WTC11 (cell line): ENCODE measurements at regions not wholly inside any gene's neighbourhood (a gene's known extent, or its start where the extent isn't known, plus 50 kb on each side); places are given as distances from the start of the nearest gene placed in this dataset.

Source experiments
- ATAC-seq: fragments of 200-7000 bp; cut with Tn5 transposase; 2 replicates; pipeline ENCODE4 v1.10.0; 2021; ENCODE audit warnings: mild to moderate bottlenecking, moderate library complexity
- CTCF ChIA-PET: fragments of 300-600 bp; sonication (Branson Sonifier 250); formaldehyde crosslinking; loops from one replicate; lab custom pipeline; 2021; ENCODE audit warnings: antibody characterized with exemption; lab: Charles Lee
- POLR2A ChIA-PET: fragments of 350-600 bp; sonication (Branson Sonifier 250); formaldehyde crosslinking; loops from one replicate; lab custom pipeline; 2021; ENCODE audit warnings: antibody characterized with exemption; lab: Charles Lee
- DNase-seq: peaks from one replicate; pipeline ENCODE4 v3.0.0; 2021; ENCODE audit warnings: low spot score
- H3K27ac Mint-ChIP-seq: 2 replicates; pipeline ENCODE4 v1.8.0; 2021; ENCODE audit warnings: mixed read lengths
- H3K27me3 Mint-ChIP-seq: 2 replicates; pipeline ENCODE4 v1.8.0; 2021; ENCODE audit warnings: low read depth, mild to moderate bottlenecking, moderate library complexity, mixed read lengths
- H3K36me3 Mint-ChIP-seq: 2 replicates; pipeline ENCODE4 v1.8.0; 2021; ENCODE audit warnings: mixed read lengths
- H3K4me1 Mint-ChIP-seq: 2 replicates; pipeline ENCODE4 v1.8.0; 2022; ENCODE audit warnings: mixed read lengths
- H3K4me3 Mint-ChIP-seq: 2 replicates; pipeline ENCODE4 v1.8.0; 2021; ENCODE audit warnings: mild to moderate bottlenecking, moderate library complexity, mixed read lengths
- H3K9me3 Mint-ChIP-seq: 2 replicates; pipeline ENCODE4 v1.8.0; 2021; ENCODE audit warnings: mixed read lengths
- CDX4 ChIP-seq: fragments of 250-450 bp; sonication (Bioruptor Pico); IDR thresholded peaks from 2 replicates; pipeline ENCODE4 v1.9.0; 2021; ENCODE audit warnings: moderate library complexity, mild to moderate bottlenecking, inconsistent platforms, borderline replicate concordance
- CREB1 ChIP-seq: sonication (generic); formaldehyde crosslinking; IDR thresholded peaks from 2 replicates; pipeline ENCODE4 v1.8.0; 2023; ENCODE audit warnings: mild to moderate bottlenecking, missing genetic modification reagents
- E2F4 ChIP-seq: sonication (generic); formaldehyde crosslinking; IDR thresholded peaks from 2 replicates; pipeline ENCODE4 v1.8.1; 2022; ENCODE audit warnings: low read depth, mild to moderate bottlenecking, moderate library complexity, missing genetic modification reagents, borderline replicate concordance
- HMGA2 ChIP-seq: fragments of 250-450 bp; sonication (Bioruptor Pico); IDR thresholded peaks from 2 replicates; pipeline ENCODE4 v1.4.0; 2021; ENCODE audit warnings: mild to moderate bottlenecking, moderate library complexity
- NR3C1 ChIP-seq: sonication (generic); formaldehyde crosslinking; conservative IDR thresholded peaks from 2 replicates; pipeline ENCODE4 v1.8.1; 2023; ENCODE audit warnings: low read depth, mild to moderate bottlenecking, missing genetic modification reagents
- SP1 ChIP-seq: sonication (generic); formaldehyde crosslinking; conservative IDR thresholded peaks from 2 replicates; pipeline ENCODE4 v1.8.1; 2022; ENCODE audit warnings: missing genetic modification reagents
- USF2 ChIP-seq: sonication (generic); formaldehyde crosslinking; IDR thresholded peaks from 2 replicates; pipeline ENCODE4 v1.8.1; 2023; ENCODE audit warnings: mild to moderate bottlenecking, missing genetic modification reagents, moderate library complexity
- ZNF121 ChIP-seq: sonication (generic); formaldehyde crosslinking; IDR thresholded peaks from 2 replicates; pipeline ENCODE4 v1.8.0; 2023; ENCODE audit warnings: missing genetic modification reagents
- ZNF138 ChIP-seq: sonication (generic); formaldehyde crosslinking; conservative IDR thresholded peaks from 2 replicates; pipeline ENCODE4 v1.8.1; 2022; ENCODE audit warnings: mild to moderate bottlenecking, moderate library complexity, missing genetic modification reagents
- ZNF232 ChIP-seq: sonication (generic); formaldehyde crosslinking; IDR thresholded peaks from 2 replicates; pipeline ENCODE4 v1.8.0; 2022; ENCODE audit warnings: mild to moderate bottlenecking, missing genetic modification reagents
- ZNF532 ChIP-seq: fragments of 250-450 bp; sonication (Bioruptor Pico); IDR thresholded peaks from 2 replicates; pipeline ENCODE4 v1.9.0; 2021; ENCODE audit warnings: mild to moderate bottlenecking, borderline replicate concordance
- TF ChIP-seq, protein P1 (sequence below): sonication (generic); formaldehyde crosslinking; IDR thresholded peaks from 2 replicates; pipeline ENCODE4 v1.8.0; 2022; ENCODE audit warnings: mild to moderate bottlenecking, missing genetic modification reagents
- TF ChIP-seq, protein P2 (sequence below): fragments of 250-450 bp; sonication (Bioruptor Pico); IDR thresholded peaks from 2 replicates; pipeline ENCODE4 v1.8.0; 2021; ENCODE audit warnings: mild to moderate bottlenecking
- TF ChIP-seq, protein P3 (sequence below): sonication (generic); formaldehyde crosslinking; IDR thresholded peaks from 2 replicates; pipeline ENCODE4 v1.8.0; 2022; ENCODE audit warnings: mild to moderate bottlenecking, missing genetic modification reagents
- TF ChIP-seq, protein P4 (sequence below): fragments of 200-600 bp; IDR thresholded peaks from 2 replicates; pipeline ENCODE4 v1.8.0; 2022; ENCODE audit warnings: antibody characterized with exemption
- TF ChIP-seq, protein P5 (sequence below): sonication (generic); formaldehyde crosslinking; IDR thresholded peaks from 2 replicates; pipeline ENCODE4 v1.8.1; 2022; ENCODE audit warnings: low read depth, missing genetic modification reagents, borderline replicate concordance

DNA sequence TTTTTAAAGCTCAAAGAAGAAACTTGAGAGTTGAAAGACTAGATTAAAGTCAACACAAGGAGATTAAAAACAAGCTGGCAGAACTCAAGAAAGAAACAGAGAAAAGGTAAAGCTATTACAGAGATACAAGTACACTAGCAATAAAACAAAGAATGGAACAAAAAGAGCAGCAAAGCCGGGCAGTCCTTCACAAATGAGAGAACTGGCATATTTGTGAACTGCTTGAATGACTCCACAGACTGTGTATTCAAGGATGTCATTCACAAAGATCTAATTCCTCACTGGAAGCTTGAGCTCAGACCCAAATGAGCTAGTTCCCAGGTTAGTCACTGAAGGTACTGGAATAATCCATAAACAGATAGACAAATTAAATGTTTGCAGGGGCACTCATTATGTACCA lies 318.0 kb downstream of the MYCN start:
- H3K4me1 Mint-ChIP-seq: peaks cover 29% of the 10 kb centered on the region
- DNase-seq: no peak
- ChIA-PET POLR2A (no interaction called here), CTCF (interaction anchor here (1.1 to 1.2 kb wide), 2 partner anchors 9 to 75 kb away, joined by 3 to 4 read pairs; no protein-coding TSS in a partner anchor)
- H3K27me3 Mint-ChIP-seq: no peaks in the 10 kb centered on the region
- H3K9me3 Mint-ChIP-seq: peaks cover 28% of the 10 kb centered on the region
- no peak overlapping the region for H3K27ac Mint-ChIP-seq
- no peak overlapping the region for H3K4me3 Mint-ChIP-seq
- H3K36me3 Mint-ChIP-seq: peaks cover 9% of the 10 kb centered on the region
- TF ChIP-seq, protein P1, sequence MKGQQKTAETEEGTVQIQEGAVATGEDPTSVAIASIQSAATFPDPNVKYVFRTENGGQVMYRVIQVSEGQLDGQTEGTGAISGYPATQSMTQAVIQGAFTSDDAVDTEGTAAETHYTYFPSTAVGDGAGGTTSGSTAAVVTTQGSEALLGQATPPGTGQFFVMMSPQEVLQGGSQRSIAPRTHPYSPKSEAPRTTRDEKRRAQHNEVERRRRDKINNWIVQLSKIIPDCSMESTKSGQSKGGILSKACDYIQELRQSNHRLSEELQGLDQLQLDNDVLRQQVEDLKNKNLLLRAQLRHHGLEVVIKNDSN (CRISPR knock-in tag): no peak
- TF ChIP-seq ZNF532 (CRISPR knock-in tag): no peak
- TF ChIP-seq, protein P2, sequence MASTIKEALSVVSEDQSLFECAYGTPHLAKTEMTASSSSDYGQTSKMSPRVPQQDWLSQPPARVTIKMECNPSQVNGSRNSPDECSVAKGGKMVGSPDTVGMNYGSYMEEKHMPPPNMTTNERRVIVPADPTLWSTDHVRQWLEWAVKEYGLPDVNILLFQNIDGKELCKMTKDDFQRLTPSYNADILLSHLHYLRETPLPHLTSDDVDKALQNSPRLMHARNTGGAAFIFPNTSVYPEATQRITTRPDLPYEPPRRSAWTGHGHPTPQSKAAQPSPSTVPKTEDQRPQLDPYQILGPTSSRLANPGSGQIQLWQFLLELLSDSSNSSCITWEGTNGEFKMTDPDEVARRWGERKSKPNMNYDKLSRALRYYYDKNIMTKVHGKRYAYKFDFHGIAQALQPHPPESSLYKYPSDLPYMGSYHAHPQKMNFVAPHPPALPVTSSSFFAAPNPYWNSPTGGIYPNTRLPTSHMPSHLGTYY (CRISPR knock-in tag): no peak
- no peak for ATAC-seq

GRCh38 chr2:16257322-16258028 lies 317.1 kb downstream of the MYCN start:
- POLR2A ChIA-PET: interaction anchor here (1.1 kb wide), 1 partner anchor 316 kb away, joined by 3 read pairs; no protein-coding TSS in a partner anchor

More at GRCh38 chr2:16257322-16258028, 317.1 kb downstream of the MYCN start:
- CTCF ChIA-PET: interaction anchor here (0.8 to 1.2 kb wide), 3 partner anchors 8 to 76 kb away, joined by 3 to 4 read pairs (median 3); no protein-coding TSS in a partner anchor
- Mint-ChIP-seq H3K9me3 (peaks cover 29% of the 10 kb centered on the region), H3K4me1 (peaks cover 21% of the 10 kb centered on the region), H3K27ac (no peak overlapping the region), H3K27me3 (no peaks in the 10 kb centered on the region), H3K36me3 (peaks cover 9% of the 10 kb centered on the region), H3K4me3 (no peak overlapping the region)
- TF ChIP-seq CDX4 (CRISPR knock-in tag) (no peak), CREB1 (CRISPR knock-in tag) (no peak), HMGA2 (CRISPR knock-in tag) (no peak), USF2 (CRISPR knock-in tag) (no peak), SP1 (CRISPR knock-in tag) (no peak), ZNF138 (CRISPR knock-in tag) (no peak), NR3C1 (no peak), ZNF232 (no peak), ZNF121 (CRISPR knock-in tag) (no peak), E2F4 (CRISPR knock-in tag) (no peak)
- TF ChIP-seq, protein P3, sequence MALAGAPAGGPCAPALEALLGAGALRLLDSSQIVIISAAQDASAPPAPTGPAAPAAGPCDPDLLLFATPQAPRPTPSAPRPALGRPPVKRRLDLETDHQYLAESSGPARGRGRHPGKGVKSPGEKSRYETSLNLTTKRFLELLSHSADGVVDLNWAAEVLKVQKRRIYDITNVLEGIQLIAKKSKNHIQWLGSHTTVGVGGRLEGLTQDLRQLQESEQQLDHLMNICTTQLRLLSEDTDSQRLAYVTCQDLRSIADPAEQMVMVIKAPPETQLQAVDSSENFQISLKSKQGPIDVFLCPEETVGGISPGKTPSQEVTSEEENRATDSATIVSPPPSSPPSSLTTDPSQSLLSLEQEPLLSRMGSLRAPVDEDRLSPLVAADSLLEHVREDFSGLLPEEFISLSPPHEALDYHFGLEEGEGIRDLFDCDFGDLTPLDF (CRISPR knock-in tag): no peak
- TF ChIP-seq, protein P4, sequence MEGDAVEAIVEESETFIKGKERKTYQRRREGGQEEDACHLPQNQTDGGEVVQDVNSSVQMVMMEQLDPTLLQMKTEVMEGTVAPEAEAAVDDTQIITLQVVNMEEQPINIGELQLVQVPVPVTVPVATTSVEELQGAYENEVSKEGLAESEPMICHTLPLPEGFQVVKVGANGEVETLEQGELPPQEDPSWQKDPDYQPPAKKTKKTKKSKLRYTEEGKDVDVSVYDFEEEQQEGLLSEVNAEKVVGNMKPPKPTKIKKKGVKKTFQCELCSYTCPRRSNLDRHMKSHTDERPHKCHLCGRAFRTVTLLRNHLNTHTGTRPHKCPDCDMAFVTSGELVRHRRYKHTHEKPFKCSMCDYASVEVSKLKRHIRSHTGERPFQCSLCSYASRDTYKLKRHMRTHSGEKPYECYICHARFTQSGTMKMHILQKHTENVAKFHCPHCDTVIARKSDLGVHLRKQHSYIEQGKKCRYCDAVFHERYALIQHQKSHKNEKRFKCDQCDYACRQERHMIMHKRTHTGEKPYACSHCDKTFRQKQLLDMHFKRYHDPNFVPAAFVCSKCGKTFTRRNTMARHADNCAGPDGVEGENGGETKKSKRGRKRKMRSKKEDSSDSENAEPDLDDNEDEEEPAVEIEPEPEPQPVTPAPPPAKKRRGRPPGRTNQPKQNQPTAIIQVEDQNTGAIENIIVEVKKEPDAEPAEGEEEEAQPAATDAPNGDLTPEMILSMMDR: no peak
- TF ChIP-seq, protein P5, sequence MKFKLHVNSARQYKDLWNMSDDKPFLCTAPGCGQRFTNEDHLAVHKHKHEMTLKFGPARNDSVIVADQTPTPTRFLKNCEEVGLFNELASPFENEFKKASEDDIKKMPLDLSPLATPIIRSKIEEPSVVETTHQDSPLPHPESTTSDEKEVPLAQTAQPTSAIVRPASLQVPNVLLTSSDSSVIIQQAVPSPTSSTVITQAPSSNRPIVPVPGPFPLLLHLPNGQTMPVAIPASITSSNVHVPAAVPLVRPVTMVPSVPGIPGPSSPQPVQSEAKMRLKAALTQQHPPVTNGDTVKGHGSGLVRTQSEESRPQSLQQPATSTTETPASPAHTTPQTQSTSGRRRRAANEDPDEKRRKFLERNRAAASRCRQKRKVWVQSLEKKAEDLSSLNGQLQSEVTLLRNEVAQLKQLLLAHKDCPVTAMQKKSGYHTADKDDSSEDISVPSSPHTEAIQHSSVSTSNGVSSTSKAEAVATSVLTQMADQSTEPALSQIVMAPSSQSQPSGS (CRISPR knock-in tag): no peak
- ATAC-seq (no peak), DNase-seq (no peak)
